HG03039 (cell line): ENCODE measurements at regions not wholly inside any gene's neighbourhood (a gene's known extent, or its start where the extent isn't known, plus 50 kb on each side); places are given as distances from the start of the nearest gene placed in this dataset.

Source experiments
- ATAC-seq: cut with Tn5 transposase; IDR thresholded peaks from one replicate; pipeline ENCODE4 v1.9.1; 2021; ENCODE audit warnings: mild to moderate bottlenecking, moderate library complexity; ENCODE audit not compliant: unreplicated experiment

DNA sequence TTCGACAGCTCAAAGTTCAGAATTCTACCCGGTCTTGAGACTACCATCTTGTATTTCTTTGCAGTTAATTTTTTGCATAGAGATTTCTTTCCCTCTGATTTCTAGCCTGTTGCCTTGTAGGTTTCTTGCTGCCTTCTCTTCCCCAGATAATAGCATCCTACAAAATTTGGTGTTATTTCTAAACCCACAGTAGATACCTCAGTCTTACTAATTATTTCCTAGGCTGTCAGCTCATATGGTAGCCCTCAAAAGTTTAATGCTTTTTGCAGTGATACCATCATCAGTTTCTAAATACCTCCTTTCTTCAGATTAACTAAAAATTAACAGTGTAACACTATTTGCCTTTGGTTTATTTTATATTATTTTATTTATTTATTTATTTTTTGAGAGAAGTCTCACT, 61.9 kb upstream of the TMPO start:
- no peak for ATAC-seq

DNA sequence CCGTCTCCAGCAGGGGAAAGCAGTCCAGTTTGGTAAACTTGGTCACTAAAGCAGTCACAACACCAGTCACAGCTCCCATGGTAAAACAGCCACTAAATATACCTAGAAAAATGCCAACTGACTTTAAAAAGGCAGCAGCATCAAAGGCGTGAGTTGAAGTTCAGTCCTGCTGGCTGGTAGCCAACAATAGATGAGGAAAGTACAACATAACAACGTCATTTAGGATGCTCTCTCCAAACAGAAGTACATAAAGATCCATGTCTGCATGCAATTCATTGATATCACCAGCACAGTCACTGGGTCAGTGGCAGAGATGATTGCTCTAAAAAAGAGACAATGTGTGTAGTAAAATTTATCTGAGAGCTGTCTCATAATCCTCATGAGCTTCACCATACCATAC, 59.3 kb upstream of the TMPO start:
- no peak for ATAC-seq

DNA sequence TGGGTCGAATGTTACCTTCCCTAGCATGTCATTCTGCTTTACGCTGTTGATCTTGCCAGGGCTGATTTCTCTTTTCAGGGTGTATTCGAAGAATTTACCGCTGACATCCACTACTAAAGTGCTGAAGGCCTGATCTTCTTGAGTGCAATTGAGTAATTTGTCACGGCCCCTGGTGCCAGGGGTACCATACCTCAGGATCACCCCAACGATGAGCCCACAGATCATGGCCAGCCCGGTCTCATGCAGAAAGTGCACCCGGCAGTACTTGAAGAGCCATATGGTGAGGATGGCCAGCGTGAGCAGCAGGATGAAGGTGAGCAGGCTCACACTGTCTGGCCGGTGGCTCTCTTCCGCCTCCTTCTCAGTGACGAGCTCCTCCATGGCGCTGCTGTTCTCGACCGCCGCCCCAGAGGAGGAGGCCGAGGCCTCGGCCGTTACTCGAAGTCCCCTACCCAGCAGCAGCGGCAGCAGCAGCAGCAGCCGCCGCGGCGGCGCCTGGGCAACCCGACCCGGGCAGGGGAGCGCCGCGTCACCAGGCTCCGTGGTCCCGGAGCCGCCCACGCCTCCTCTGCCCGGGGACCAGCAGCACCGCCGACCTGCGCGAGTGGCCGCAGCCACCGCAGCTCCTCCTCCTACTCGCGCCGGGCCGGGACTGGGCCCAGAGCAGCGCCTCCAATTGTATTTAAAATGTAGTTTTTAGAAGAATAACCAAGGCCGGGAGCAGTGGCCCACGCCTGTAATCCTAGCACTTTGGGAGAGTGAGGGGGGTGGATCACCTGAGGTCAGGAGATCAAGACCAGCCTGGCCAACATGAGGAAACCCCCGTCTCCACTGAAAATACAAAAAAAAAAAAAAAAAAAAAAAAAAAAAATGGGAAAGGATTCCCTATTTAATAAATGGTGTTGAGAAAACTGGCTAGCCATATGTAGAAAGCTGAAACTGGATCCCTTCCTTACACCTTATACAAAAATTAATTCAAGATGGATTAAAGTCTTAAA, 58.5 kb upstream of the TMPO start:
- ATAC-seq, result no peak

DNA sequence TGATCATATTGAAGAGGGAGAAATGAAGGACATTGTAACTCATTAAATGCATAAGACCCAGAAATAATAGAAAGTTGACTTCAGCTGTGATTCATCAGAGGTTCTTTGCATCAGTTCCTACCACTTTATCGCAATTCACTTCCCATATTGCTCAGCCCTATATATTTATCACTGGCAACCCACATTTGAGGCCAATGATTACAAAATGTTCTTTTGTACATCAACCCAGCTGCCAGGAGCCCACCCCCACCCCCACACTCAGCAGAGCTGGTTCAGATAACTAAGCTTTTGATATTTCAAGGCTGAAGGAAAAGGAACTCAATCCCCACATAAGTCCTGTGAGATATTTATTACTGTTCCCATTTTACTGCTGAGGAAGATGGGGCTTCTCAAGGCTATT, 51.2 kb upstream of the TMPO start:
- ATAC-seq, result no peak

DNA sequence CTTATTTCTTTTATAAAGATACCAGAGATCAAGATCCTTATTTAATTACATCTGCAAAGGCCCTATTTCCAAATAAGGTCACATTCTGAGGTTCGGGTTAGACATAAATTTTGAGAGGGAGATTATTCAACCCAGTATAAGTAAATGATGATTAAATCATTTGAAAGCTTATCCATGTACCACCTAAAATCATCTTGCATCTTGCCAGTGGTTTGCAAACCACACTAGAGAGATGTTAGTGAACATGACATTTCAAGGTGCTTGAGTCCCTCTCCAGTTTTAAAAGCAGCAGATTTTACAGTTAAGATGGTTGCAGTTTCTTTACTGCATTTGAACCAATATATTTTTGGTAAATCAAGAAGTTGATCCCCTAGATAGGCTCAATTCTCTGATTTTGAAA, 49.9 kb upstream of the TMPO start:
- no peak for ATAC-seq
